ENCODE measurements at regions not wholly inside any gene's neighbourhood (a gene's known extent, or its start where the extent isn't known, plus 50 kb on each side); places are given as distances from the start of the nearest gene placed in this dataset.

DNA sequence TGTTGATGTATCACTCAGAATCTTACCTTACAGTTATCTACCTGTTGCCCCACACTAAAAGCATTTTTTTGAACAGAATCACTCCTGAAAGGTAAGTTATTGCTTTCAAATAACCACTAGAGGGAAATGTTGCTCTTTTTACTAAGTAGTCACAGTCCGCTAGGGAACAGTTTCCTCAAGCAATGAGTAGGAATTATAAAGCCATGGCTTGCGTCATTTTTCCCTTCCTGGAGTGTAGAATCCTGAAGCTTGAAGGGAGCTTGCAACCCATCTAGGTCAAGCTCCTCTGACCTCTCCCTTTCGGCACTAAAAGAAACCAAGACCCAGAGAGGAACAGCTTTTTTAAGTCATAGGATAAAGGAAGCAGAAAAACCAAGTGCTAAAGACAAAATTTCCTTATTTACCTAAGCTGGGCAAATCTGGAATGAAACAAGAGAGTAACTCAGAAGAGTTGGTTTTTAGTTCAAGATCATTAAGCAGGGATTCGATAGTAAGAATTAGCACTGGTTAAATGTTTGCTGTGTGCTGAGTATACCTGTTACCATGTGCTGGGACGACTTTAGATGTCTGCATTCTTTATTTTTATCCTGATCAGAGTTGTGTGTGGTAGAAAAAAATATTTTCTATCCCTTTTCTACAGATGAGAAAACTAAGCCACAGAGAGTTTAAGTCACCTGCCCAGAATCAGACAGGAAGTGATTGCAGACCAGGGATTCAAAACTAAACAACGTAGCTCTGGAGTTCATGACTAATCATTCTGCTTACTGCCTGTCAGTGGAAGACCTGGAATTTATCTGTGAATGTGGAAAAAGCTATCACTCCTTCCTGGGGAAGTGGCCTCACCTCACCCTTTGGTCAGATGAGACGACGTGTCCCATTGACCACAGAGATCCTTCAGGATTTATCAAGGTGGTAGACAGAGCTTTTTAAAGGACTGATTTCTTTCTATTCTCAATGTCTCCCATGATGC, 631.5 kb downstream of the RAB28 start:
- TF ChIP-seq, protein P1, sequence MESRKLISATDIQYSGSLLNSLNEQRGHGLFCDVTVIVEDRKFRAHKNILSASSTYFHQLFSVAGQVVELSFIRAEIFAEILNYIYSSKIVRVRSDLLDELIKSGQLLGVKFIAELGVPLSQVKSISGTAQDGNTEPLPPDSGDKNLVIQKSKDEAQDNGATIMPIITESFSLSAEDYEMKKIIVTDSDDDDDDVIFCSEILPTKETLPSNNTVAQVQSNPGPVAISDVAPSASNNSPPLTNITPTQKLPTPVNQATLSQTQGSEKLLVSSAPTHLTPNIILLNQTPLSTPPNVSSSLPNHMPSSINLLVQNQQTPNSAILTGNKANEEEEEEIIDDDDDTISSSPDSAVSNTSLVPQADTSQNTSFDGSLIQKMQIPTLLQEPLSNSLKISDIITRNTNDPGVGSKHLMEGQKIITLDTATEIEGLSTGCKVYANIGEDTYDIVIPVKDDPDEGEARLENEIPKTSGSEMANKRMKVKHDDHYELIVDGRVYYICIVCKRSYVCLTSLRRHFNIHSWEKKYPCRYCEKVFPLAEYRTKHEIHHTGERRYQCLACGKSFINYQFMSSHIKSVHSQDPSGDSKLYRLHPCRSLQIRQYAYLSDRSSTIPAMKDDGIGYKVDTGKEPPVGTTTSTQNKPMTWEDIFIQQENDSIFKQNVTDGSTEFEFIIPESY (IDR thresholded peaks at IDR 0.05) = no peak
- TF ChIP-seq, protein P2, sequence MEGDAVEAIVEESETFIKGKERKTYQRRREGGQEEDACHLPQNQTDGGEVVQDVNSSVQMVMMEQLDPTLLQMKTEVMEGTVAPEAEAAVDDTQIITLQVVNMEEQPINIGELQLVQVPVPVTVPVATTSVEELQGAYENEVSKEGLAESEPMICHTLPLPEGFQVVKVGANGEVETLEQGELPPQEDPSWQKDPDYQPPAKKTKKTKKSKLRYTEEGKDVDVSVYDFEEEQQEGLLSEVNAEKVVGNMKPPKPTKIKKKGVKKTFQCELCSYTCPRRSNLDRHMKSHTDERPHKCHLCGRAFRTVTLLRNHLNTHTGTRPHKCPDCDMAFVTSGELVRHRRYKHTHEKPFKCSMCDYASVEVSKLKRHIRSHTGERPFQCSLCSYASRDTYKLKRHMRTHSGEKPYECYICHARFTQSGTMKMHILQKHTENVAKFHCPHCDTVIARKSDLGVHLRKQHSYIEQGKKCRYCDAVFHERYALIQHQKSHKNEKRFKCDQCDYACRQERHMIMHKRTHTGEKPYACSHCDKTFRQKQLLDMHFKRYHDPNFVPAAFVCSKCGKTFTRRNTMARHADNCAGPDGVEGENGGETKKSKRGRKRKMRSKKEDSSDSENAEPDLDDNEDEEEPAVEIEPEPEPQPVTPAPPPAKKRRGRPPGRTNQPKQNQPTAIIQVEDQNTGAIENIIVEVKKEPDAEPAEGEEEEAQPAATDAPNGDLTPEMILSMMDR (IDR thresholded peaks at IDR 0.05; ENCODE audit: low read depth, low read length, missing input control) = peak; percentile 66
- TF ChIP-seq, protein P3, sequence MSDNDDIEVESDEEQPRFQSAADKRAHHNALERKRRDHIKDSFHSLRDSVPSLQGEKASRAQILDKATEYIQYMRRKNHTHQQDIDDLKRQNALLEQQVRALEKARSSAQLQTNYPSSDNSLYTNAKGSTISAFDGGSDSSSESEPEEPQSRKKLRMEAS (IDR thresholded peaks at IDR 0.05) = no peak
- TF ChIP-seq, protein P4, sequence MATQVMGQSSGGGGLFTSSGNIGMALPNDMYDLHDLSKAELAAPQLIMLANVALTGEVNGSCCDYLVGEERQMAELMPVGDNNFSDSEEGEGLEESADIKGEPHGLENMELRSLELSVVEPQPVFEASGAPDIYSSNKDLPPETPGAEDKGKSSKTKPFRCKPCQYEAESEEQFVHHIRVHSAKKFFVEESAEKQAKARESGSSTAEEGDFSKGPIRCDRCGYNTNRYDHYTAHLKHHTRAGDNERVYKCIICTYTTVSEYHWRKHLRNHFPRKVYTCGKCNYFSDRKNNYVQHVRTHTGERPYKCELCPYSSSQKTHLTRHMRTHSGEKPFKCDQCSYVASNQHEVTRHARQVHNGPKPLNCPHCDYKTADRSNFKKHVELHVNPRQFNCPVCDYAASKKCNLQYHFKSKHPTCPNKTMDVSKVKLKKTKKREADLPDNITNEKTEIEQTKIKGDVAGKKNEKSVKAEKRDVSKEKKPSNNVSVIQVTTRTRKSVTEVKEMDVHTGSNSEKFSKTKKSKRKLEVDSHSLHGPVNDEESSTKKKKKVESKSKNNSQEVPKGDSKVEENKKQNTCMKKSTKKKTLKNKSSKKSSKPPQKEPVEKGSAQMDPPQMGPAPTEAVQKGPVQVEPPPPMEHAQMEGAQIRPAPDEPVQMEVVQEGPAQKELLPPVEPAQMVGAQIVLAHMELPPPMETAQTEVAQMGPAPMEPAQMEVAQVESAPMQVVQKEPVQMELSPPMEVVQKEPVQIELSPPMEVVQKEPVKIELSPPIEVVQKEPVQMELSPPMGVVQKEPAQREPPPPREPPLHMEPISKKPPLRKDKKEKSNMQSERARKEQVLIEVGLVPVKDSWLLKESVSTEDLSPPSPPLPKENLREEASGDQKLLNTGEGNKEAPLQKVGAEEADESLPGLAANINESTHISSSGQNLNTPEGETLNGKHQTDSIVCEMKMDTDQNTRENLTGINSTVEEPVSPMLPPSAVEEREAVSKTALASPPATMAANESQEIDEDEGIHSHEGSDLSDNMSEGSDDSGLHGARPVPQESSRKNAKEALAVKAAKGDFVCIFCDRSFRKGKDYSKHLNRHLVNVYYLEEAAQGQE (IDR thresholded peaks at IDR 0.05) = no peak
- no peak for TF ChIP-seq JUND (IDR thresholded peaks at IDR 0.05)
- peak; percentile 98 for TF ChIP-seq RAD21 (IDR thresholded peaks at IDR 0.05)
- no peak for TF ChIP-seq GABPA (IDR thresholded peaks at IDR 0.05 in 1 of 2, conservative IDR thresholded peaks at IDR 0.05 in 1 of 2)
- TF ChIP-seq, protein P5, sequence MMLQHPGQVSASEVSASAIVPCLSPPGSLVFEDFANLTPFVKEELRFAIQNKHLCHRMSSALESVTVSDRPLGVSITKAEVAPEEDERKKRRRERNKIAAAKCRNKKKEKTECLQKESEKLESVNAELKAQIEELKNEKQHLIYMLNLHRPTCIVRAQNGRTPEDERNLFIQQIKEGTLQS (IDR thresholded peaks at IDR 0.05) = peak; percentile 80
